ENCODE measurements at regions not wholly inside any gene's neighbourhood (a gene's known extent, or its start where the extent isn't known, plus 50 kb on each side); places are given as distances from the start of the nearest gene placed in this dataset.

GRCh38 chr5:68467794-68468193, 252.2 kb downstream of the PIK3R1 start:
- CTCF ChIA-PET (ENCODE audit: low intra/inter-chr PET ratio, low total read pairs), result no interaction called here
- WGBS (ENCODE audit: low lambda C conversion rate), result 22% methylated on average over 2 of the region's 2 CpGs
- H3K9me3 ChIP-seq (ENCODE audit: low read length), result no peaks in the 10 kb centered on the region
- no peaks in the 10 kb centered on the region for H4K20me1 ChIP-seq (ENCODE audit: insufficient read depth, low read length)
- H3K27me3 ChIP-seq (ENCODE audit: control insufficient read depth in 1 of 2, insufficient read depth in 2 of 2, low read length in 2 of 2), result peaks cover 0 to 5% of the 10 kb centered on the region in 2 experiments; a peak in 1 of 5 replicates
- no peaks in the 10 kb centered on the region for H3K79me2 ChIP-seq (ENCODE audit: insufficient read depth, low read length)
- no TSS peak for BruUV-seq (replicated peaks)
- FAIRE-seq (no peak), ATAC-seq (no peak), DNase-seq (ENCODE audit: low spot score) (no peak)
- H3K4me2 ChIP-seq (ENCODE audit: low read depth, low read length), result no peak overlapping the region
- H3K4me3 ChIP-seq (replicated peaks in 1 of 3; ENCODE audit: insufficient read depth in 1 of 3, low read depth in 2 of 3, low read length in 3 of 3), result no peak overlapping the region
- H2AFZ ChIP-seq (ENCODE audit: low read length), result no peak overlapping the region
- POLR2A ChIA-PET, result no interaction called here
- no peaks in the 10 kb centered on the region for H3K4me1 ChIP-seq (ENCODE audit: insufficient read depth, low read length)
- no peak overlapping the region for H3K27ac ChIP-seq (ENCODE audit: extremely low read length, insufficient read depth, low read length)
- TF ChIP-seq YEATS2 (CRISPR knock-in tag; IDR thresholded peaks at IDR 0.05; ENCODE audit: borderline replicate concordance) (no peak), ZNF326 (CRISPR knock-in tag; IDR thresholded peaks at IDR 0.05; ENCODE audit: borderline replicate concordance) (no peak), SUZ12 (IDR thresholded peaks at IDR 0.05; ENCODE audit: low read depth, low read length) (no peak), PRDM4 (CRISPR knock-in tag; IDR thresholded peaks at IDR 0.05; ENCODE audit: borderline replicate concordance) (no peak), SOX5 (CRISPR knock-in tag; IDR thresholded peaks at IDR 0.05; ENCODE audit: borderline replicate concordance) (no peak), REST (IDR thresholded peaks at IDR 0.05; ENCODE audit: borderline replicate concordance in 1 of 2, low read depth in 1 of 2, low read length in 2 of 2) (no peak)
- no peaks in the 10 kb centered on the region for H3K36me3 ChIP-seq (replicated peaks in 1 of 2; ENCODE audit: control insufficient read depth in 1 of 2, insufficient read depth in 2 of 2, low read length in 2 of 2)
- intact Hi-C loops (cut with micrococcal nuclease; ENCODE audit: unreplicated experiment), result no loop called here
- no peak overlapping the region for H3K9ac ChIP-seq (ENCODE audit: insufficient read depth, low read depth, low read length)
- in situ Hi-C loops (cut with HindIII; ENCODE audit: extremely low pct_ligation_motif_present, low pct_unique_long_range_greater_than_20kb), result no loop called here

Data from HepG2 (cell line).